AG10803 (cell line): ENCODE measurements at regions not wholly inside any gene's neighbourhood (a gene's known extent, or its start where the extent isn't known, plus 50 kb on each side); places are given as distances from the start of the nearest gene placed in this dataset.

ENCODE experiments used
- DNase-seq: peaks from one replicate; pipeline ENCODE4 v3.0.0; 2010; ENCODE audit warnings: low read depth
- H3K4me3 ChIP-seq: 2 replicates; pipeline ENCODE4 v1.5.1; 2011; ENCODE audit warnings: mild to moderate bottlenecking, low read length, control low read depth
- CTCF ChIP-seq: conservative IDR thresholded peaks from 2 replicates; pipeline ENCODE4 v1.5.1; 2011; ENCODE audit warnings: mild to moderate bottlenecking, low read length, control low read depth, inconsistent platforms

GRCh38 chr12:116461060-116461459 lies 98.1 kb upstream of the MAP1LC3B2 start:
- TF ChIP-seq CTCF = no peak
- H3K4me3 ChIP-seq = no peak overlapping the region
- no peak for DNase-seq

- no peak overlapping the region for H3K4me3 ChIP-seq
- TF ChIP-seq CTCF = no peak
- no peak for DNase-seq
Observed at GRCh38 chr12:116463366-116463765, 95.8 kb upstream of the MAP1LC3B2 start.

GRCh38 chr12:116465407-116465806 lies 93.8 kb upstream of the MAP1LC3B2 start:
- no peak for DNase-seq
- no peak for TF ChIP-seq CTCF
- no peak overlapping the region for H3K4me3 ChIP-seq

GRCh38 chr12:116465856-116466255 lies 93.3 kb upstream of the MAP1LC3B2 start:
- no peak for TF ChIP-seq CTCF
- no peak for DNase-seq
- no peak overlapping the region for H3K4me3 ChIP-seq

- H3K4me3 ChIP-seq = no peak overlapping the region
- TF ChIP-seq CTCF = peak; percentile 16
- peak; percentile 56 for DNase-seq
Observed at GRCh38 chr12:116466536-116466935, 92.6 kb upstream of the MAP1LC3B2 start.

GRCh38 chr12:116469344-116469743 lies 89.8 kb upstream of the MAP1LC3B2 start:
- no peak for TF ChIP-seq CTCF
- no peak for DNase-seq
- H3K4me3 ChIP-seq = no peak overlapping the region

- DNase-seq = no peak
- no peak overlapping the region for H3K4me3 ChIP-seq
- TF ChIP-seq CTCF = no peak
Observed at GRCh38 chr12:116471544-116471943, 87.6 kb upstream of the MAP1LC3B2 start.
